GM18505 (cell line): ENCODE measurements at regions not wholly inside any gene's neighbourhood (a gene's known extent, or its start where the extent isn't known, plus 50 kb on each side); places are given as distances from the start of the nearest gene placed in this dataset.
"Not testable (repeated sequence)": the region's sequence is repeated elsewhere in the genome, so short reads cannot be mapped to it uniquely, and the experiment has no call there.

ENCODE experiments used
- ATAC-seq: cut with Tn5 transposase; IDR thresholded peaks from one replicate; pipeline ENCODE4 v1.9.1; 2021; ENCODE audit not compliant: unreplicated experiment
- POLR2A ChIP-seq: IDR thresholded peaks from 4 replicates; pipeline ENCODE4 v1.6.1; 2011; ENCODE audit warnings: borderline replicate concordance; ENCODE audit not compliant: insufficient read depth, insufficient read length; ENCODE audit errors: extremely low read depth

GRCh38 chr5:62931153-62931950 lies 352.7 kb downstream of the LRRC70 start:
- no peak for TF ChIP-seq POLR2A
- no peak for ATAC-seq

- no peak for TF ChIP-seq POLR2A
- ATAC-seq: no peak
Measured at GRCh38 chr5:62922191-62922590, 343.6 kb downstream of the LRRC70 start.

- no peak for ATAC-seq
- no peak for TF ChIP-seq POLR2A
Measured at GRCh38 chr5:62920856-62921255, 342.2 kb downstream of the LRRC70 start.

GRCh38 chr5:62909326-62909725 lies 330.7 kb downstream of the LRRC70 start:
- no peak for ATAC-seq
- no peak for TF ChIP-seq POLR2A

- no peak for TF ChIP-seq POLR2A
- no peak for ATAC-seq
Measured at GRCh38 chr5:62902126-62902525, 323.5 kb downstream of the LRRC70 start.

- ATAC-seq: no peak
- no peak for TF ChIP-seq POLR2A
Measured at GRCh38 chr5:62900976-62901375, 322.4 kb downstream of the LRRC70 start.

- no peak for ATAC-seq
- TF ChIP-seq POLR2A: no peak
Measured at GRCh38 chr5:62896121-62896893, 317.7 kb downstream of the LRRC70 start.

- no peak for TF ChIP-seq POLR2A
- no peak for ATAC-seq
Measured at GRCh38 chr5:62886603-62887315, 308.1 kb downstream of the LRRC70 start.

- ATAC-seq: not testable (repeated sequence)
Measured at GRCh38 chr5:62837330-62837729, 258.7 kb downstream of the LRRC70 start.

GRCh38 chr5:62829604-62829986 lies 251.0 kb downstream of the LRRC70 start:
- no peak for TF ChIP-seq POLR2A
- no peak for ATAC-seq

GRCh38 chr5:62828742-62829603 lies 250.4 kb downstream of the LRRC70 start:
- no peak for ATAC-seq
- TF ChIP-seq POLR2A: no peak

GRCh38 chr5:62825623-62826220 lies 247.1 kb downstream of the LRRC70 start:
- TF ChIP-seq POLR2A: no peak
- no peak for ATAC-seq
